NCI-H524 (cell line): ENCODE measurements at regions not wholly inside any gene's neighbourhood (a gene's known extent, or its start where the extent isn't known, plus 50 kb on each side); places are given as distances from the start of the nearest gene placed in this dataset.
"Not testable (repeated sequence)": the region's sequence is repeated elsewhere in the genome, so short reads cannot be mapped to it uniquely, and the experiment has no call there.

Source experiments
- DNase-seq, 2 experiments: peaks; one replicate each; lab custom pipeline; 2025; lab: John Stamatoyannopoulos, UW

DNA sequence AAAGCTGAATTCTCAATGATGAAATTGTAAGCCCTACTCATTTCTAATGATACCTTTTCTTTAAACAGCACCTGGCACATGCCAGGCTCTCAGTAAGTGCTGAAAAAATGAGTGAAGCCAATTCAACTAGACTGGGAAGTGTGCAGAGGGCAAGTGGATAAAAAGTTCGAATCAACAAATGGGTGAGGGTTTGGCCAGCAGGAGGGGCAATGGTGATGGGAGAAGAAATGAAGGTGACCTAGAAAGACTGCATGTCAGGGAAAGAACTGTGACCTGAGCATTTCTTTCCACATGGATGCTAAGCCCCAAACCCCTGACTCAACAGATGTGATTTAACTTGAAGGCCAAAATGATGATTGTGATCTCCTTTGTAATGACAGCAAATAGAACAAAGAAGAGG lies 54.6 kb downstream of the DKK1 start:
- no peak for DNase-seq

DNA sequence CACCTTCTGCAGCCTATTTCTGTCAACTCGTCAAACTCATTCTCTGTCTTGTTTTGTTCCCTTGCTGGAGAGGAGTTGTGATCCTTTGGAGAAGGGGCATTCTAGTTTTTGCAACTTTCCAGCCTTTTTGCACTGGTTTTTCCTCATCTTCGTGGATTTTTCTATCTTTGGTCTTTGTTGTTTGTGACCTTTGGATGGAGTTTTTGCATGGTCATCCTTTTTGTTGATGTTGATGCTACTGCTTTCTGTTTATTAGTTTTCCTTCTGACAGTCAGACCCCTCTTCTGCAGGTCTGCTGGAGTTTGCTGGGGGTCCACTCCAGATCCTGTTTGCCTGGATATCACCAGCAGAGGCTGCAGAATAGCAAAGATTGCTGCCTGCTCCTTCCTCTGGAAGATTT lies 60.1 kb downstream of the DKK1 start:
- not testable (repeated sequence) for DNase-seq

DNA sequence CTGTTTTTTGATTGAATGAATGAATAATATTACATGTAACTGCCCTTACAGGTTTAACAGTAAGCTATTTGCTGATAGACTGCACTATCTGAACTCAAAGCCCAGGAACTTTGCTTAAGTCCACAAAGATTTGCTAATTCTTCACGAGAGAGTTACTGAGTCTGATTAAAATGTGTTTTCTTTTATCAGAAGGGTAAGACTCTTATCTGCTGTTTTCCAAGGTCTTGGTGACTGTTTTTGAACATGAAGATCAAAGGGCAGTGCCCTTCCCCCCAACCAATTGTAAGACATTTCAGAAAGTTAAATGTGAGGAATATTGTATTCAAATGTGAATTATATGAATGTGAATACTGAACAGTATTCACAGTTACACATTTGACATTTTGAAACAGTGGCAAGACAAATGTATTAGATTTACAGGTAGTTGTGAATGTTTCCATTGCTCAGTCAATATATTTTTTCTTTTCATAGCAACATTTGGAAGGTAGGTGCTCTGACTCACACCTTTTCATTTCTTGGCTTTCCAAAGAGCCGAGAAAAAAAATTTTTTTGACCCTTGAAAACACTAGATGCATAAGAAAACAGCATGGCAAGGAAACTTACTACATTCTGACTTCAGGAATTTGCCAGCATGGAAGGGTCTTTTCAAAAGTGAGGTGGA lies 62.7 kb downstream of the DKK1 start:
- DNase-seq: no peak

DNA sequence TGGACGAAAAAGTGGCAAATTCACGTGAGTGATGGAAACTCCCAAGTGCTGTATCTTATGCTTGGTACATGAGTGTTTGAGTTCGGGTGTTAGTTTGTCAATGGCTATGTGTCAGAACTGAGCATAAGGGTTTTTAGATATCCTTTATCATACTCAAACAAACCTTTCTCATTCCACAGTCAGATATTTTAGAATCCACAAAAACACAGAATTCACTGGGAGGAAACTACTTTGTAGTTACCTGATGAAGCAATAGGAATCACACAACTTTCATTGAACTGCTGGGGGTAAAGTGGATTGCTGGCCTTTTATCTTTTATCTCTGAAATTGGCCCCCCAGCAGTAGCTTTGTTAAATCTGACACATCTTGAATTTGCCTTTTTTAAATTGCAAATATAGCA lies 64.0 kb downstream of the DKK1 start:
- DNase-seq: no peak

DNA sequence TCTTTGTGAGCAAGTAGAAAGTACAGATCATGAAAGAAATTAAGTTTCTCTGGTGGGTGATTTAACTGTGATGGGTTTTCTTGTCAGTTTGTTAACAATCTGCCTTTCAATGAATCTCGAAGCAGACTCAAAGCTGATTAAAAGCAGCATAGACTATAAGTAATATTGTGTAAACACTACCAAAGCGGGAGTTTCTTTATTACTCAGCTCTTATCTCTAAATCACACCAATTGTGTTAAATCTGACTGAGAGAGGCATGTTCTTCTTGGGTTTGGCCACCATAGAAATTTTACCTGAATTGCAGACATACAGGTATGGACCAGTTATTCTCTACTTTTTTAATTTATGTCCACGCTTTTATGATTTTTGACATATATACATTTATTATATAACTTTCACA lies 65.2 kb downstream of the DKK1 start:
- no peak for DNase-seq

DNA sequence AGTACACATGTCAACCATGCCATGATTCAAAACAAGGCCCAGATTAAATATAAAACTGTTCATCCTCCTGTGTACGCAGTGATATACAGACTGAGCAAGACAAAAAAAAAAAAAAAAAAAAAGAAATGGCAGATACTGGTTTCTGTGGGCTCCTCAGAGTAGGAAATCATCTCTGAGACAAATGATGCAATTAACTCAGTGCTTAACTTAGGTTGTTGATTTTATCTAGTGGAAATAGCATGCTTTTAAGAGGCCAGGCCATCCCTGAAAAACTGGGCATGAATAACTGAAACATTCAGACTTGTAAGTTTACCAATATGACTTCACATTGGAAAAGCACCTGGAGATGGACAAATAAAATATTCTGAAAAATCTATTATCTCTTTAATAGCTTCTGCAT lies 69.0 kb downstream of the DKK1 start:
- DNase-seq: no peak

DNA sequence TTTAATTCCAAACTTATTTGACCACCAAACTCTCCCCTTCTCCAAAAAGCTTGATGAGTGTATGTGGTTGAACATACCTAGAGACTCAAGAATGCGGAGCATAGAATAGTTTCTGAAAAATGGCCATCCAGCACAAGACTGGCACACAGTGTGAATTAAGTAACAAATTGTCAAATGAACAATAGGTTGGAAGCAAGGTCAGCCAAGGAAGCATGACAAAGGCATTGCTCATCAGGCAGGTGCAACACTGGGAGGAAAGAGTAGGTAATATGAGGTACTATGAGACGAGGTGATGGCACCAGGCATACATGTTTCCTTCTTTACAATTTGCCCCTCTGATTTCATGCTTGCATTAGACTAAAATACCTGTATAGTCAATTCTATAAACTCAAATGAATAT lies 73.7 kb downstream of the DKK1 start:
- no peak for DNase-seq

DNA sequence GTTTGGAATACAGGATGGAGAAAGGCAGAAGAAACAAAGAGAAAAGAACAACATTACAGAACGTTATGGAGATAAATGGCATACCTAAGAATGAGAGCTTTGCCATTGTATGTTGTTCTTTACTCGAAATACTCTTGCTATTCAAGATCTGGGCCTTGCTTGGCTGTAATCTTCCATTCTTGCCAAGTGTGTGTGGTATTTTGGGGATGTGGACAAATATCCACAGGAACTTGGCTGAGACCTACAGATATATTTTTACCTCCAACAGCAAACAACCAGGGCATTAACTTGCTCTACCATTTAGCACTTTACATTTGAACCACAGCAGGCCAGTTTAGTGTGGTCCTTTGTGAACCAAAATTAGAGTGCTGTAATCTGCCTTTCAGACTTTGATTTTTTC lies 76.3 kb downstream of the DKK1 start:
- no peak for DNase-seq

DNA sequence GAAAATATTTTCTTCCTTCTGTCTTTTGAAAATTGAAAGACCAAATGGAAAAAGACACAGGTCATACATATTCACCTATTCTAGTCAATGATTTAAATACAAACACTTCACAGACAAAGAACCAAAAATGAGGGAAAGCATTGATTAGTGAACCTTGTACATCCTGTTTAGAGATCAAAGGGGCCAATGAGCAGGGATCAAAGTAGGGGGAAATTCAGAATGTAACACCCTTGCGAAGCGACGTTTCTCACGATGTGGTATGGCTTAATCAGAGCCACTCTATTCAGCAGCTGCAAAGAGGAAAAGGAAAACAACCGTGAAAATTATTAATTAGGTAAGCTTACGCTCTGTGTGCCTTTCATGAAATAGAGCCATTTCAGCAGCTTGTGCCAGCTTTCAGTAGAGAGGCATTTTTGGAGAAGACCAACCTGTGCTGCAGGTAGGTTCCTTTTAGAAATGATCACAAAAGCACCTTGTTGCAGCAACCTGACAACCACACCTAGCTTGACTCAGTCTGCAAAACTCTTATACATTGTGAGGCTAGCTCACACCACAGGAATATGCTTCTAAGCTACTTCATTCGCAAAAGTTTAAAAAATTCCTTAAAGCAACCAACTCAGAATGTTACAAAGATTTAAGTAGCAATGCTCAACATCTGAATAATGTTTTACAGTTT lies 78.0 kb downstream of the DKK1 start:
- no peak for DNase-seq

DNA sequence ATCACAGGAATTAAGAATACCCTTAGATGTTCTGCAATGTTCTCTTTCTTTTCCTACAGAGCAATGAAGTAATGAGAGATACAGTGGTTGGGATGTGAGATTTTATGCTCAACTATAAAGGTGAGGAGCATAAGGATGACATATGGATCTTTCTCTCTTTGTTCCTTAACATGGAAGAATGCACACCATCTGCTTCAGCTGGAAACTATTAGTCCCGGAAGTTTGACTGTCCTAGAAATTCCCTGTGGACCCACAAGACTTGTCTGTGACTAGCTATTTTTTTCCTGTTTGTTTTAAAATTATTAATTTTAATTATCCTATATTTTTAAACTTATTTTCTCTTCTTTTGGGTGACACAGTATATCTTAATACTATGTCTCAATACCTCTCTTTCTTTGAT lies 80.2 kb downstream of the DKK1 start:
- DNase-seq: no peak

DNA sequence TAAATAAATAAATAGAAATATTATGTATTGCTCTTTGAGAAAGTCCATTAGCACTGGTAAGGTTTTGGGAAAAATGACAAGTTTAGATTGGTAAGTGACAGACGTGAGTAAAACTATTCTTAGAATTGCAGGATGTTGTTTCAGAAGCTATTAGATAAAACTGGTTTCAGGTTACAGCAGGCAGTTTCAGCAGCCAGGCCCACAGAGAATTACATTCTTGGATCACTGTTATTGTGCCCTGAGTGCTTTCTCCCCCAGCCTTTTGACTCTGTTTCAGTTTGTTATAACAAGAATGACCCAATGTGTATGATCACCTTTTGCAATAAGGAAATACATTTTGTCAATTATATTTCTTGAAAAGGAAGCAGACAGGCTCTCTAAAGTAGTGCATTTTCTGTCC lies 86.5 kb downstream of the DKK1 start:
- DNase-seq: no peak

DNA sequence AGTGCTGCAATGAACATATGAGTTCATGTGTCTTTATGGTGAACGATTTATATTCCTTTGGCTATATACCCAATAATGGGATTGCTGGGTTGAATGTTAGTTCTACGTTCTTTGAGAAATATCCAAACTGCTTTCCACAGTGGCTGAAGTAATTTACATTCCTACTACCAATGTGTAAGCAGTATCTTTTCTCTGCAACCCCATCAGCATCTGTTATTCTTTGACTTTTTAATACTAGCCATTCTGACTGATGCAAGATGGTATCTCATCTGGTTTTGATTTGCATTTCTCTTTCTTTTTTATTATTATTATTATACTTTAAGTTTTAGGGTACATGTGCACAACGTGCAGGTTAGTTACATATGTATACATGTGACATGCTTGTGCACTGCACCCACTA lies 89.7 kb downstream of the DKK1 start:
- DNase-seq: not testable (repeated sequence)

DNA sequence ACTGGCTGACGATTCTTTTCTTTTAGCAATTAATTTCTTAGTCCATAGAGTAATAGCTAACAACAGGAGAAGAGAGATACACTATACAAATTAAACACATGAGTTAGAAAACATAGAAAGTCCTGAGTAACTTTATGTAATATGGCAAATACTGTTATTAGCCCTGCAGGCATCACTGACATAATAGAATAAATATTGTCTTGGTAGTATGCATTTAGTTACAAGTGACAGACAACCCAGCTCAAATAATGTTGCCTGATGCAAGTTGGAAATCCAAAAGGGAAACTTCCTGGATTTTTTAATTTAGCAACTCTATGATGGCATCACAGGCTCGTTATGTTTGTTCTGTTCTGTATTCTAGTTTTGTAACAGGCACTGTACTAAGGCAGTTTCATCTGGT lies 95.1 kb downstream of the DKK1 start:
- no peak for DNase-seq

DNA sequence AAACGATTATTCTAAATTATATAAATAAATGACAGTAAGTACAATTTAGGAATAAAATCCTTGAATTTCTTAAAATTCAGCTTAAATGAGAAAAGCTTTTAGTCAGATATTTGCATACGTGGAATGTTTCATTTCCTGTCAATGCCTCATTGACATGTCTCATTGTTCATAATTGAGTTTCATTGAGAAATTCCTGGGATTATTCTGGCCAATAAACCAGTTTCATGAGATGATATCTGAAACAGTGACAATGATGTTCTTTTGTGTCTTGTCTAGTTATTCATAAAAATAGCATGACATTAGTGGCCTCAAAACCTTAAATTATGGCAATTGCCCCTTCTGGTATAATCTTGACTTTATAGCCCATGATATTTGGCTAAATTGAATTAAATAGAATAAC lies 95.8 kb downstream of the DKK1 start:
- no peak for DNase-seq

DNA sequence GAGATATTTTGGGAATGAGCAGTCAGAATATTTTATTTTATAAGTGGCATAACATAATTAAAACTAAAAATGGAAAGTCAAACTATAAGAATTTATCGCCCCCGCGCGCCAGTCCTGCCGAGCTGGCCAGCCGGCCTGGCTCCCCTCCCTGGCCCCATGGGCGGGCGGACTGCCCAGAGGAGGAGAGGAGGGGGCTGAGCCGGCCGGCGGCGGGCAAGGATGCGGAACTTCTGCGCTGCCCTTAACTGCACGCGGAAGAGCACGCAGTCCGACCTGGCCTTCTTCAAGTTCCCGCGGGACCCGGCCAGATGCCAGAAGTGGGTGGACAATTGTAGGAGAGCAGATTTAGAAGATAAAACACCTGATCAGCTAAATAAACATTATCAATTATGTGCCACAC lies 96.8 kb downstream of the DKK1 start:
- no peak for DNase-seq

DNA sequence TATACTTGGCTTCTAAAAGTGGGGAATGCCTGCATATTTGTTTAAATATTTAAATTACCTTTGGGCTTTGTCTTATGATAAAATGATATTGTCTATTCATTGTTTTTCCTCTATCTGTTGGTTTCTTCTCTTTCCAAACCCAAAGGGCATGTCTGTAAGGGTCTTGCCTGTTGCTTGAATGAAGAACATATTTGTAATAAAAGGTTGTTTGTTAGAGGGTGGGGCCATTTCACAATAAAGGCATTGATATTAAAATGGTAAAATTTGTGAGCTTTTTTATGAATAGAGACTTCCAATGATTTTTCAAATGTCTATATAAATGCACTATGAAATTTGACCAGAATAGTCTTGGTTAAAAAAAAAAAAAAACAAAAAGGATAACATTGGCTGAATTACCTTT lies 105.2 kb downstream of the DKK1 start:
- no peak for DNase-seq

DNA sequence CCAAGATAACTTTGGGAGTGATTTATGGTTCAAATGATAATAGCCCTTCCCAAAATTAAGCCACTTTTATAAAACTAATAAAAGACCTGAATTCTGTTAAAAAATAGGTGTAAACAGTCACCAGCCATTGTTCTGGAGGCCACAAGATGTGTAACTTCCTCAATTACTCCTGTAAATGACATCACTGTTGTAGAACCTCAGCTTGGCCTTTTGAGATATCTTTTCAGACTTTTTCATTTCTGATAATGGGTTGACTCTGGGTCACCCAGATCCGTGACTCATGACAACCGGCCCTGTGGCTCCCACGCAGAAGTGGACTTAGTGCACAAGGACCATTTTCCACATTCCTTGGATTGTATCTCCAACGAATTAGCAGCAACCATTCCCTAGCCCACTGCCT lies 106.6 kb downstream of the DKK1 start:
- DNase-seq: no peak

DNA sequence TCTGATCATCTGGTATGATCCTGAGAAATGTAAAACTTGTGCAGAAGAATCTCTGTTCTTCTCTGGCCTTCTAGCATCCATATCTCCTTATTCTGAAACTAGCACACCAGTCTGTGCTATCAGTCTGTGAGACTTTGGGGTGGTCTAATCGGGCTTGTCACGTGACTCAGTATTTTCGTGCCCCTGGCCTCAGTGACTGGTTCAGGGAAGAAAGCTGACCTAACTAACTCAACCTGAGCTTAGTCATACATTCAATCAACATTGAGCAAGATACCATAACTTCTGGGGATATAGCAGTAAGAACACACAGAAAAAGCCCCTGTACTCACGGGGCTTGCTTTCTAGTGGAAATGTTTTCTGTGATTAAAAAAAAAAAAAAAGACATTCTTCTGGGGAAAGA lies 109.3 kb downstream of the DKK1 start:
- no peak for DNase-seq

DNA sequence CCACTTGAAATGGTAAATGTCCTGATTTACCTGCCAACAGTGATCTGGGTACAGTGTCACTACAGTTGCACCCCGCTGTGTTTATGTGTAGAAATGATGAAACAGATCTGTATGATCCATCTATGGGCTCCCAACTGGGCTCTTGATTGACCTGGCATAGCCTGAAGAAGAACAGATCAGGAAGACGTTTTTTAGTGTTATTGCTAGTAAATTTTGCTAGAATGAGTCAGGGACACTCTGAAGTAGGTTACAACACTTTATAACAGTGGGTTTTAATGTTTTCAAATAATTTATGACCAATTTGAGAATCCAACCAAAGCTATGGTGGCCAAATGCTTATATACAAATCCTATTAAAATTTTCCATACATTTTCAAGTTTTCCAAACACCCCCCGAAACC lies 110.3 kb downstream of the DKK1 start:
- no peak for DNase-seq

DNA sequence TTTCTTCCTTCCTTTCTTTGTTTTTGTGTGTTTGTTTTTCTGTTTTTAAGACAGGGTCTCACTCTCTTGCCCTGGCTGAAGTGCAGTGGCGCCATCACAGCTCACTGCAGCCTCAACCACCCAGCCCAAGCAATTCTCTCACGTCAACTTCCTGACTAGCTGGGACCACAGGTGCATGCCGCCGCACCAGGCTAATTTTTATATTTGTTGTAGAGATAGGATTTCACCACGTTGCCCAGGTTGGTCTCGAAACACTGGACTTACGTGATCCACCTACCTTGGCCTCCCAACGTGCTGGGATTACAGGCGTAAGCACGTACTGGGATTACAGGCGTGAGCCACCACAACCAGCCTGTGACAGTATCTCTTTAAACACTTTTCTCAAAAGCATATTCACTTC lies 120.7 kb downstream of the DKK1 start:
- DNase-seq: no peak

DNA sequence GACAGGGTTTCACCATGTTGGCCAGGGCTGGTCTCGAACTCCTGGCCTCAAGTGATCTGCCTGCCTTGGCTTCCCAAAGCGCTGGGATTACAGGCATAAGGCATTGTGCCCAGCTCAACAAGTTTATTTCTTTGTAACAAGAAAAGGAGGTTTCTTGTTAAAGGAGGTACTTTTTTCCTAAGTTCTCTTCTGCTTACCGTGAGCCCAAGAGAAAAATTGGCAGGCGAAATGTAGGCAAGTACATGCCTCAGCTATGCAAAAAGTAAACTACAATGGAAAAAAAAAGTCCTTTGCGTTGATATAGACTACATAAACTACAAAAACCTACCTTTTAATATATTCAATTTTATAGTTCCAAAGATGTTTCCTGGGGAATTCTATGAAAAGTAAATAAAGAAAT lies 122.6 kb downstream of the DKK1 start:
- no peak for DNase-seq

DNA sequence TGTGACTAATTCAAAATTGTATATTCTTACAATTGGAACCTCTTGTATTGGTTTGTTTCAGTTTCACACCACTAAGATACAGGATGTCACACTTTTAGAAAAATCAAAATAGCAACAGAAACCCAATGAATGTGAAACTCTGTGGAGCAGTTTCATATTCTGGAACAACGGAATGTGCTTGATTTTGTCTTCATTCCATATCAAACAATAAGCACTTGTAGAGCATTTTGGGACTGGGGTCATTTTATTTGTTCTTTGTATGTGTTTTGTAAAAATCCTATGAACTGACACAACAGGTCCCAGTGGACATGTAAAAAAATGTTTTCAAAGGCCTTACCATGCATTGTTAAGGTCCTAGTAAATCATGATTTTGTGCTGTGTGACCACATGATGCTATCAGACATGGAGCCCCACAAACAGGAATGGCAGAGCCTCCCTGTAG lies 123.1 kb downstream of the DKK1 start:
- no peak for DNase-seq

DNA sequence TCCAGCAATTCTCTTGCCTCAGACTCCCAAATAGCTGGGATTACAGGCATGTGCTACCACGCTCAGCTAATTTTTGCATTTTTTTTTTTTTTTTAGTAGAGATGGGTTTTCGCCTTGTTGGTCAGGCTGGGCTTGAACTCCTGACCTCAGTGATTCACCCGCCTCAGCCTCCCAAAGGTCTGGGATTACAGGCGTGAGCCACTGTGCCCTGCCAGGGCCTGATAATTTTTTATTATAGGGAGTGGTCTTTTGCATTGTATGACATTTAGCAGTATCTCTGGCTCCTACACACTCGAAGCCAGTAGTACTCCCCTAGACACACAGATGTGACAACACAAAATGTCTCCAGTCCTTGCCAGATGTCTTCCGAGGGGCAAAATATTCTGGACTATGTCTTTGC lies 124.0 kb downstream of the DKK1 start:
- DNase-seq: no peak

DNA sequence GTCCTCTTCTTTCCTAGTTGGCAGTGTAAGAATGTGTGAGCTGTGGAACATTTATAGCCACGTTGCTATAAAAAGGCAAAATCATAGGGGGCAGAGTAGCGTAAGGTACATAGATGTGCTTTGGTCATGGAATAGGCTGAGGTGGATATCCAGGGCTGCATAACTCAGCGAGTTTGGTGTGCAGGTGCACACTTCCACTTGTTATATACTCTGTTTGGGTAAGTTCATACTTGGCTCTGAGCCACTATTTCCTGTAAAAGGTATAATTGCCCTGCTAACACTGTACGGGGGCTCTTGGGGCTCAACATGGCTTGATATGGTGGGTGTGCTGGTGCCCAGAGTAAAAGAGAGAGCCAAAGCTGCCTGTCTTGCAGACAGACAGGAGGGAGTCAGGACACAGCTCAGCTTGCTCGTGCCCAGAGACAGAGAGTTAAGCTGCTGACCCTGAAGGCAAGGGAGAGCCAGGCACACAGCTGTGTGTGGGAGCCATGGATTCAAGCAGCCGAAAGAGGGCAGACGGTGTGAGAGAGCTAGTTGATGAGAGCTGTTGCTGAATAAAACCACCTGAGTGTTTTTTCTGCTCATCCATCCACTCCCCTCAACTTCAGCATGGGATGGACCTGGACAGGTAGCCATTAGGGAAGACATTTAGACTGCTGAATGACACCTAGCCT lies 126.7 kb downstream of the DKK1 start:
- peak in 1 of 2 experiments; percentile 0 for DNase-seq
